ENCODE measurements at regions not wholly inside any gene's neighbourhood (a gene's known extent, or its start where the extent isn't known, plus 50 kb on each side); places are given as distances from the start of the nearest gene placed in this dataset.

DNA sequence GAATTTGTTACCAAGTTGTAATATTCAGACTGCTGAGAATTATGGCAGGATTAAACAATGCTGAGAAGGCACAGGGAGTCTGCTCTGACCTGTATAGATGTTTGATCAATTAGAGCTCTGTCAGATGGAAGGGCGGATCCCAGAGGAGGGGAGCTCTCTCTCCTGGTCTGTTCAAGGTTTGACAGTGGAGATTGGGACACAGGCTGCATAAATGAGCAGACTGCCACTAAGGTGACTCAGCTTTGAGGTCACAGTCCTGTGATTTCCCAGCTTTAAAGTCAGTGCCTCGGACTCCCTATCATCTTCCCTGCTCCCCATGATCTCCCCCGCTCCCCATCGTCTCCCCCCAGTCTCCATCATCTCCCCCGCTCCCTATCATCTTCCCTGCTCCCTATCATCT lies 59.2 kb upstream of the SLC22A23 start:
- Histone ChIP-seq H3K27ac (no peak overlapping the region), H3K9me3 (no peaks in the 10 kb centered on the region), H3K27me3 (no peaks in the 10 kb centered on the region), H3K36me3 (ENCODE audit: low read depth, missing control alignments) (no peaks in the 10 kb centered on the region), H3K4me1 (no peaks in the 10 kb centered on the region), H3K4me3 (no peak overlapping the region)
- intact Hi-C loops (cut with DNase I; ENCODE audit: low total_unique reads) = no loop called here
- no peak for DNase-seq
- TF ChIP-seq, protein P1, sequence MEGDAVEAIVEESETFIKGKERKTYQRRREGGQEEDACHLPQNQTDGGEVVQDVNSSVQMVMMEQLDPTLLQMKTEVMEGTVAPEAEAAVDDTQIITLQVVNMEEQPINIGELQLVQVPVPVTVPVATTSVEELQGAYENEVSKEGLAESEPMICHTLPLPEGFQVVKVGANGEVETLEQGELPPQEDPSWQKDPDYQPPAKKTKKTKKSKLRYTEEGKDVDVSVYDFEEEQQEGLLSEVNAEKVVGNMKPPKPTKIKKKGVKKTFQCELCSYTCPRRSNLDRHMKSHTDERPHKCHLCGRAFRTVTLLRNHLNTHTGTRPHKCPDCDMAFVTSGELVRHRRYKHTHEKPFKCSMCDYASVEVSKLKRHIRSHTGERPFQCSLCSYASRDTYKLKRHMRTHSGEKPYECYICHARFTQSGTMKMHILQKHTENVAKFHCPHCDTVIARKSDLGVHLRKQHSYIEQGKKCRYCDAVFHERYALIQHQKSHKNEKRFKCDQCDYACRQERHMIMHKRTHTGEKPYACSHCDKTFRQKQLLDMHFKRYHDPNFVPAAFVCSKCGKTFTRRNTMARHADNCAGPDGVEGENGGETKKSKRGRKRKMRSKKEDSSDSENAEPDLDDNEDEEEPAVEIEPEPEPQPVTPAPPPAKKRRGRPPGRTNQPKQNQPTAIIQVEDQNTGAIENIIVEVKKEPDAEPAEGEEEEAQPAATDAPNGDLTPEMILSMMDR (IDR thresholded peaks at IDR 0.05) = no peak
- no peak for TF ChIP-seq POLR2A (IDR thresholded peaks at IDR 0.05)
- 68 to 78% methylated on average over 5 of the region's 5 CpGs for WGBS, 2 donors

DNA sequence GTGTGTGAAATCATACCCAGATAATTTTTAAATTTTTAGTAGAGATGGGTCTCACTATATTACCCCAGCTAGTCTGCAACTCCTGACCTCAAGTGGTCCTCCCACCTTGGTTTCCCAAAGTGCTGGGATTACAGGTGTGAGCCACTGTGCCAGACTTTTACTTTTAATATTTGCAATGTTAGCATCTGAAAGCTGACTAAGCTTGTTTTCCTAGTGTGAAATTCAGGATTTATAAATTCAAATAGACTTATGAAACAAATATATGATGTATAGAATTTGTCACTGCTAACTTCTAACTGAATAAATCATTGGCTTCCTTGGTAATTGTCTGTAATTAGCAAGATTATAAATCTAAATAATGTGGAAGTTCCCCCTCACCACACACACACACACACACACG lies 58.8 kb upstream of the SLC22A23 start:
- no peak for DNase-seq
- TF ChIP-seq, protein P1 (IDR thresholded peaks at IDR 0.05) = no peak
- no peak for TF ChIP-seq POLR2A (IDR thresholded peaks at IDR 0.05)
- intact Hi-C loops (cut with DNase I; ENCODE audit: low total_unique reads) = no loop called here
- Histone ChIP-seq H3K9me3 (no peaks in the 10 kb centered on the region), H3K27ac (no peak overlapping the region), H3K36me3 (ENCODE audit: low read depth, missing control alignments) (no peaks in the 10 kb centered on the region), H3K4me1 (no peaks in the 10 kb centered on the region), H3K27me3 (no peaks in the 10 kb centered on the region), H3K4me3 (no peak overlapping the region)
- 50 to 55% methylated on average over 1 of the region's 1 CpG for WGBS, 2 donors

DNA sequence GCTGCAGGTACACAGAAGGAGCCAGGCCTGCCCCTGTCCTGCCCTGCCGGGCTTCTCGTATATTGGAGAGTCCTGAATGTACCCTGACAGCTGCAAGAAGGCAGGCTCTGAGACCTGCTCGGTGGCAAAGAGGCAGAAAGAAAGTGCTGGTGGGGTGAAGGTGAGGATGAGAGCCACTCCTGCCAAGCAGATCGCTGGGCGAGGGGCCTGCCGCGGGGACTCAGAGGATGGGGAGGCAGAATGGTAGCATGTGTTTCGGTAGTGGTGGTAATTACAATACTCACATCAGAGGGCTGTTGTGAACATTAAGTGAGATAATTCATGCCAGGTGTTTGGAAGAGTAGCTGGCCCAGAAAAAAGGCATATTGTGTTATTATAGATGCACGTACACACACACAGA lies 56.6 kb upstream of the SLC22A23 start:
- Histone ChIP-seq H3K36me3 (ENCODE audit: low read depth, missing control alignments) (no peaks in the 10 kb centered on the region), H3K27ac (no peak overlapping the region), H3K4me3 (no peak overlapping the region), H3K9me3 (no peaks in the 10 kb centered on the region), H3K4me1 (no peaks in the 10 kb centered on the region), H3K27me3 (no peaks in the 10 kb centered on the region)
- 90 to 95% methylated on average over 9 of the region's 9 CpGs for WGBS, 2 donors
- intact Hi-C loops (cut with DNase I; ENCODE audit: low total_unique reads) = no loop called here
- DNase-seq = no peak
- TF ChIP-seq, protein P1 (IDR thresholded peaks at IDR 0.05) = no peak
- TF ChIP-seq POLR2A (IDR thresholded peaks at IDR 0.05) = no peak

DNA sequence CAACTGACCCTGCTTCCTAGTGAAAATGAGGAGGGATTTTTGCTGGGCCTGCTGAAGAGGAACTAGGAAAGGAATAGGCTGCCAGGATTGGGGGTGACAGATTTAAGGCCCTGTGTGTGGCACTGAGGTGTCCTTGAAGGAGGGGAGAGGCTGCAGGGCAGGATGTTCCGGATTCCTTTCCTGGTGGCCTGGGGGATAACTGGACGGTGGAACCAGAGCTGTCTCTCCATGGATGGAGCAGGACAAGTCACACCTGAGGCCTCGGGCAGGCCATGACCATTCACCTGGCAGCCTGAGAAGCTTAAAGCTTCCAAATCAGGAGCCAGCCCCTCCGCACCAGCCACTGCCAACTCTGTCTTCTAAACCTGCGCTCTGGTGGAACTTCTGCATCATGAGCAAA lies 56.0 kb upstream of the SLC22A23 start:
- Histone ChIP-seq H3K4me1 (no peaks in the 10 kb centered on the region), H3K36me3 (ENCODE audit: low read depth, missing control alignments) (no peaks in the 10 kb centered on the region), H3K4me3 (no peak overlapping the region), H3K27ac (no peak overlapping the region), H3K27me3 (no peaks in the 10 kb centered on the region), H3K9me3 (no peaks in the 10 kb centered on the region)
- DNase-seq = no peak
- no peak for TF ChIP-seq POLR2A (IDR thresholded peaks at IDR 0.05)
- TF ChIP-seq, protein P1 (IDR thresholded peaks at IDR 0.05) = no peak
- WGBS, 2 donors = 82 to 88% methylated on average over 5 of the region's 5 CpGs
- intact Hi-C loops (cut with DNase I; ENCODE audit: low total_unique reads) = no loop called here

DNA sequence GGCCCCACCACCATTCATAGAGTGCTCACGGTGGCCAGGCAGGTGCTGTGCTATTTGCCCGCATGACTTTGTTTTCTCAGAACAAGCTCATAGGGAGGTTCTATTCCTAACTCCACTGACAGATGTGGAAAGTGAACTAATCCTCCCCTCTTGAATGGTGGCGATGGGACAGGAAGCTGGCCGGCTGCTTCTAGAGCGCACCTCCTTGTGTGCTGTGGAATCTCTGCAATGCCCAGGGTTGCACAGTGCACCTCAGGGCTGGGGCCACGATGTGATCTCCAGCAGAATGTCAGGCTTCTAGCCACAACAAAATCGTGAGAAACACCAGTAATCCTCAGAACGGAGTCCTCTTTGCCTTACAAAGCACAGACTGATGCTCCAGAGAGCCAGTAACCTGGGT lies 53.8 kb upstream of the SLC22A23 start:
- TF ChIP-seq, protein P1 (IDR thresholded peaks at IDR 0.05) = no peak
- TF ChIP-seq POLR2A (IDR thresholded peaks at IDR 0.05) = no peak
- intact Hi-C loops (cut with DNase I; ENCODE audit: low total_unique reads) = no loop called here
- no peak overlapping the region for H3K4me3 ChIP-seq
- H3K4me1 ChIP-seq = no peaks in the 10 kb centered on the region
- H3K27ac ChIP-seq = no peak overlapping the region
- no peaks in the 10 kb centered on the region for H3K9me3 ChIP-seq
- DNase-seq = no peak
- H3K36me3 ChIP-seq (ENCODE audit: low read depth, missing control alignments) = no peaks in the 10 kb centered on the region
- H3K27me3 ChIP-seq = no peaks in the 10 kb centered on the region
- WGBS, 2 donors = 75 to 81% methylated on average over 8 of the region's 8 CpGs

Data from testis (tissue), 2 donors.